Loucy (cell line): ENCODE measurements at regions not wholly inside any gene's neighbourhood (a gene's known extent, or its start where the extent isn't known, plus 50 kb on each side); places are given as distances from the start of the nearest gene placed in this dataset.

Experiments
- H2AFZ ChIP-seq: fragments of 200-600 bp; sonication (generic); 2 replicates; pipeline ENCODE4 v1.6.0; 2016; ENCODE audit warnings: antibody characterized with exemption, mild to moderate bottlenecking, low read length, moderate library complexity
- H3F3A ChIP-seq: fragments of 200-600 bp; 2 replicates; pipeline ENCODE4 v1.6.0; 2016; ENCODE audit warnings: antibody characterized with exemption, low read depth, mild to moderate bottlenecking
- H3K27me3 ChIP-seq: fragments of 200-600 bp; sonication (generic); 2 replicates; pipeline ENCODE4 v1.6.1; 2014; ENCODE audit warnings: low read length, mild to moderate bottlenecking; ENCODE audit not compliant: insufficient read depth, poor library complexity, severe bottlenecking
- H3K36me3 ChIP-seq: fragments of 200-600 bp; sonication (generic); 2 replicates; pipeline ENCODE4 v1.6.1; 2016; ENCODE audit warnings: low read length; ENCODE audit not compliant: insufficient read depth
- H3K4me1 ChIP-seq: fragments of 200-600 bp; sonication (generic); 2 replicates; pipeline ENCODE4 v1.5.1; 2014; ENCODE audit warnings: low read length, mild to moderate bottlenecking; ENCODE audit not compliant: insufficient read depth, poor library complexity, severe bottlenecking
- H3K4me2 ChIP-seq: fragments of 200-600 bp; sonication (generic); 2 replicates; pipeline ENCODE4 v1.6.0; 2014; ENCODE audit warnings: antibody characterized with exemption, low read length, low read depth, mild to moderate bottlenecking; ENCODE audit not compliant: poor library complexity, severe bottlenecking
- H3K4me3 ChIP-seq: fragments of 200-600 bp; sonication (generic); 2 replicates; pipeline ENCODE4 v1.5.1; 2014; ENCODE audit warnings: low read length, mild to moderate bottlenecking, mixed read lengths; ENCODE audit not compliant: poor library complexity, severe bottlenecking
- H3K79me2 ChIP-seq: fragments of 200-600 bp; sonication (generic); 2 replicates; pipeline ENCODE4 v1.6.1; 2014; ENCODE audit warnings: low read length; ENCODE audit not compliant: insufficient read depth
- H3K9ac ChIP-seq: fragments of 200-600 bp; sonication (generic); 2 replicates; pipeline ENCODE4 v1.6.0; 2014; ENCODE audit warnings: mild to moderate bottlenecking, low read depth, low read length, moderate library complexity; ENCODE audit not compliant: poor library complexity, severe bottlenecking
- H3K9me2 ChIP-seq: fragments of 200-600 bp; sonication (generic); replicated peaks from 2 replicates; pipeline ENCODE4 v1.6.1; 2016; ENCODE audit warnings: low read depth, low read length, mixed read lengths
- H3K9me3 ChIP-seq: fragments of 200-600 bp; sonication (generic); 2 replicates; pipeline ENCODE4 v1.6.1; 2014; ENCODE audit warnings: mild to moderate bottlenecking, antibody characterized with exemption, low read length, low read depth; ENCODE audit not compliant: insufficient read depth
- H4K20me1 ChIP-seq: fragments of 200-600 bp; sonication (generic); 2 replicates; pipeline ENCODE4 v1.6.0; 2014; ENCODE audit warnings: antibody characterized with exemption, low read length, mild to moderate bottlenecking; ENCODE audit not compliant: insufficient read depth, poor library complexity, severe bottlenecking
- CTCF ChIP-seq: fragments of 200-600 bp; sonication (generic); conservative IDR thresholded peaks from 2 replicates; pipeline ENCODE4 v1.5.1; 2014; ENCODE audit warnings: mild to moderate bottlenecking, antibody characterized with exemption, low read length
- EZH2phosphoT487 ChIP-seq: fragments of 200-600 bp; IDR thresholded peaks from 2 replicates; pipeline ENCODE4 v1.6.1; 2018; ENCODE audit warnings: antibody characterized with exemption, mild to moderate bottlenecking, moderate library complexity, borderline replicate concordance

- no peaks in the 10 kb centered on the region for H3K4me1 ChIP-seq
- TF ChIP-seq CTCF (no peak), EZH2phosphoT487 (no peak)
- H4K20me1 ChIP-seq: no peaks in the 10 kb centered on the region
- peaks cover 4% of the 10 kb centered on the region; the same call in 1 of the 2 replicates for H3K9me3 ChIP-seq
- H3F3A ChIP-seq: no peaks in the 10 kb centered on the region
- H3K4me2 ChIP-seq: no peak overlapping the region
- H3K27me3 ChIP-seq: no peaks in the 10 kb centered on the region
- no peaks in the 10 kb centered on the region for H3K9me2 ChIP-seq
- H3K4me3 ChIP-seq: no peak overlapping the region
- no peaks in the 10 kb centered on the region for H3K36me3 ChIP-seq
- no peaks in the 10 kb centered on the region for H3K79me2 ChIP-seq
- H3K9ac ChIP-seq: no peak overlapping the region
- H2AFZ ChIP-seq: no peak overlapping the region
These were observed 851.4 kb downstream of the GALR1 start for GRCh38 chr18:78101091-78101490.

- Histone ChIP-seq H3K9ac (no peak overlapping the region), H3K9me2 (no peaks in the 10 kb centered on the region), H3K27me3 (no peaks in the 10 kb centered on the region), H3K79me2 (no peaks in the 10 kb centered on the region), H3K36me3 (no peaks in the 10 kb centered on the region), H4K20me1 (no peaks in the 10 kb centered on the region), H3K9me3 (peaks cover 8% of the 10 kb centered on the region; the same call in 1 of the 2 replicates), H2AFZ (no peak overlapping the region), H3F3A (no peaks in the 10 kb centered on the region), H3K4me3 (no peak overlapping the region), H3K4me1 (no peaks in the 10 kb centered on the region), H3K4me2 (no peak overlapping the region)
- TF ChIP-seq EZH2phosphoT487: no peak
- no peak for TF ChIP-seq CTCF
These were observed 852.5 kb downstream of the GALR1 start for GRCh38 chr18:78102135-78102534.

GRCh38 chr18:78105611-78106010 lies 856.0 kb downstream of the GALR1 start:
- no peak overlapping the region for H2AFZ ChIP-seq
- H3K9ac ChIP-seq: no peak overlapping the region
- H3K9me2 ChIP-seq: no peaks in the 10 kb centered on the region
- H3K79me2 ChIP-seq: no peaks in the 10 kb centered on the region
- H3K36me3 ChIP-seq: no peaks in the 10 kb centered on the region
- no peaks in the 10 kb centered on the region for H3K4me1 ChIP-seq
- H3F3A ChIP-seq: no peaks in the 10 kb centered on the region
- TF ChIP-seq CTCF (no peak), EZH2phosphoT487 (no peak)
- H3K9me3 ChIP-seq: peaks cover 11% of the 10 kb centered on the region; the same call in 1 of the 2 replicates
- H3K27me3 ChIP-seq: no peaks in the 10 kb centered on the region
- no peak overlapping the region for H3K4me2 ChIP-seq
- H4K20me1 ChIP-seq: no peaks in the 10 kb centered on the region
- no peak overlapping the region for H3K4me3 ChIP-seq
